Panc1 (cell line): ENCODE measurements at regions not wholly inside any gene's neighbourhood (a gene's known extent, or its start where the extent isn't known, plus 50 kb on each side); places are given as distances from the start of the nearest gene placed in this dataset.

ENCODE experiments used
- ATAC-seq: fragments of 200-7000 bp; cut with Tn5 transposase; 2 replicates; pipeline ENCODE4 v1.9.1; 2020; ENCODE audit warnings: mild to moderate bottlenecking, moderate library complexity
- BruUV-seq: library from RNA; stranded (reverse); fragments of 400-500 nt; replicated peaks from 2 replicates; lab custom pipeline; 2021; lab: Mats Ljungman, UMichigan
- CTCF ChIA-PET: fragments of 300-600 bp; sonication (Branson Sonifier 250); formaldehyde crosslinking; loops from one replicate; lab custom pipeline; 2022; ENCODE audit warnings: antibody characterized with exemption; lab: Charles Lee
- POLR2A ChIA-PET: fragments of 300-600 bp; sonication (Branson Sonifier 250); formaldehyde crosslinking; loops from one replicate; lab custom pipeline; 2022; ENCODE audit warnings: antibody characterized with exemption; lab: Charles Lee
- DNase-seq: peaks from one replicate; pipeline ENCODE4 v3.0.0-alpha.2; 2010; ENCODE audit warnings: low read depth, low spot score
- H3K27ac ChIP-seq: 2 replicates; pipeline ENCODE4 v1.5.1; 2011; ENCODE audit warnings: mild to moderate bottlenecking, low read length, inconsistent platforms
- H3K27me3 ChIP-seq: fragments of 200-500 bp; sonication (Bioruptor generic); 2 replicates; pipeline ENCODE4 v1.6.0; 2014; ENCODE audit warnings: low read length, inconsistent platforms; ENCODE audit not compliant: control insufficient read depth, insufficient read depth
- H3K36me3 ChIP-seq: fragments of 200-500 bp; sonication (Bioruptor generic); 2 replicates; pipeline ENCODE4 v1.5.1; 2014; ENCODE audit warnings: inconsistent platforms, mild to moderate bottlenecking, low read length, moderate library complexity; ENCODE audit not compliant: control insufficient read depth, insufficient read depth
- H3K4me1 ChIP-seq: 2 replicates; pipeline ENCODE4 v1.5.1; 2011; ENCODE audit warnings: inconsistent platforms, mild to moderate bottlenecking, low read length, moderate library complexity; ENCODE audit not compliant: control insufficient read depth, insufficient read depth
- H3K4me3 ChIP-seq, 2 experiments: 2 replicates each; pipeline ENCODE4 v1.5.1; 2011 to 2012; ENCODE audit warnings: low read depth in 2 of 2, low read length in 2 of 2, mild to moderate bottlenecking in 2 of 2, inconsistent platforms in 1 of 2, moderate library complexity in 1 of 2
- H3K9me3 ChIP-seq: fragments of 200-500 bp; sonication (Bioruptor generic); 2 replicates; pipeline ENCODE4 v1.5.1; 2014; ENCODE audit warnings: low read depth, mild to moderate bottlenecking, inconsistent platforms, low read length, moderate library complexity; ENCODE audit not compliant: control insufficient read depth, insufficient read depth
- CTCF ChIP-seq: fragments of 450-650 bp; IDR thresholded peaks from 2 replicates; pipeline ENCODE4 v1.5.1; 2017; ENCODE audit warnings: mild to moderate bottlenecking
- POLR2AphosphoS5 ChIP-seq: IDR thresholded peaks from 2 replicates; pipeline ENCODE4 v1.6.1; 2012; ENCODE audit warnings: mild to moderate bottlenecking, low read depth, low read length, moderate library complexity
- REST ChIP-seq, 2 experiments: IDR thresholded peaks; 2 replicates each; pipeline ENCODE4 v1.6.1; 2011 to 2012; ENCODE audit warnings: low read depth in 2 of 2, control low read depth in 1 of 2, low read length in 1 of 2, mild to moderate bottlenecking in 1 of 2, moderate library complexity in 1 of 2; ENCODE audit not compliant: insufficient read depth in 1 of 2
- SIN3A ChIP-seq: IDR thresholded peaks from 2 replicates; pipeline ENCODE4 v1.6.1; 2012; ENCODE audit warnings: low read depth, mild to moderate bottlenecking, low read length, moderate library complexity, borderline replicate concordance; ENCODE audit not compliant: insufficient read depth
- TCF7L2 ChIP-seq: IDR thresholded peaks from 2 replicates; pipeline ENCODE4 v1.6.1; 2011; ENCODE audit warnings: mild to moderate bottlenecking, low read depth, low read length, inconsistent platforms
- in situ Hi-C: cut with HindIII; loops from 2 replicates; pipeline ENCODE4 v1.10.0; 2016; ENCODE audit warnings: low sequenced_read_pairs, low pct_unique_long_range_greater_than_20kb
- intact Hi-C: fragments of 100-400 bp; cut with micrococcal nuclease; formaldehyde crosslinking; loops from one replicate; pipeline ENCODE4 v1.10.0; 2022; ENCODE audit not compliant: unreplicated experiment

GRCh38 chr7:51727441-51727840 lies 410.8 kb upstream of the COBL start:
- H3K4me1 ChIP-seq: no peaks in the 10 kb centered on the region
- intact Hi-C loops: no loop called here
- no peak overlapping the region for H3K27ac ChIP-seq
- H3K4me3 ChIP-seq: no peak overlapping the region
- ChIA-PET POLR2A (no interaction called here), CTCF (no interaction called here)
- DNase-seq (no peak), ATAC-seq (no peak)
- TF ChIP-seq CTCF (no peak), TCF7L2 (no peak), SIN3A (no peak), POLR2AphosphoS5 (no peak), REST (IDR thresholded peaks at IDR 0.05; ENCODE audit: insufficient read depth in 1 of 2, low read depth in 2 of 2, low read length in 1 of 2) (no peak)
- in situ Hi-C loops: no loop called here
- peaks cover 6% of the 10 kb centered on the region; the same call in 1 of the 2 replicates for H3K9me3 ChIP-seq
- no TSS peak for BruUV-seq
- H3K36me3 ChIP-seq: no peaks in the 10 kb centered on the region
- no peaks in the 10 kb centered on the region for H3K27me3 ChIP-seq

GRCh38 chr7:51706851-51707250 lies 390.2 kb upstream of the COBL start:
- Histone ChIP-seq H3K27me3 (no peaks in the 10 kb centered on the region), H3K4me3 (no peak overlapping the region), H3K9me3 (no peaks in the 10 kb centered on the region), H3K36me3 (no peaks in the 10 kb centered on the region), H3K4me1 (no peaks in the 10 kb centered on the region), H3K27ac (no peak overlapping the region)
- TF ChIP-seq REST (IDR thresholded peaks at IDR 0.05; ENCODE audit: insufficient read depth in 1 of 2, low read depth in 2 of 2, low read length in 1 of 2) (no peak), SIN3A (no peak), POLR2AphosphoS5 (no peak), CTCF (no peak), TCF7L2 (no peak)
- ATAC-seq (no peak), DNase-seq (no peak)
- intact Hi-C loops: no loop called here
- POLR2A ChIA-PET: no interaction called here
- in situ Hi-C loops: no loop called here
- no TSS peak for BruUV-seq
- CTCF ChIA-PET: interaction anchor here (0.7 kb wide), 1 partner anchor 592 kb away, joined by 10 read pairs; no protein-coding TSS in a partner anchor
